K562 (cell line): ENCODE measurements at regions not wholly inside any gene's neighbourhood (a gene's known extent, or its start where the extent isn't known, plus 50 kb on each side); places are given as distances from the start of the nearest gene placed in this dataset.

Experiments used
- ERF ChIP-seq: fragments of 450-650 bp; formaldehyde crosslinking; IDR thresholded peaks from 2 replicates; pipeline ENCODE4 v1.4.0; 2020; ENCODE audit warnings: mild to moderate bottlenecking, mixed read lengths
- RAD21 ChIP-seq, 2 experiments: fragments of 250-450 bp in 1 of 2; fragments of 450-650 bp in 1 of 2; sonication (Bioruptor Pico) in 1 of 2; formaldehyde crosslinking in 1 of 2; IDR thresholded peaks in 1 of 2; conservative IDR thresholded peaks in 1 of 2; 2 replicates each; pipeline versions ENCODE4 v1.4.0 to v1.8.0; 2020 to 2022; ENCODE audit warnings: mild to moderate bottlenecking in 2 of 2, moderate library complexity in 1 of 2
- TF ChIP-seq, protein P1 (sequence below), 2 experiments: fragments of 450-650 bp; conservative IDR thresholded peaks; 2 replicates each; pipeline ENCODE4 v1.6.1; 2017; ENCODE audit warnings: mild to moderate bottlenecking in 2 of 2, moderate library complexity in 2 of 2
- TF ChIP-seq, protein P2 (sequence below): sonication (generic); formaldehyde crosslinking; IDR thresholded peaks from 2 replicates; pipeline ENCODE4 v1.8.0; 2023; ENCODE audit warnings: missing genetic modification reagents, mild to moderate bottlenecking, borderline replicate concordance
- TF ChIP-seq, protein P3 (sequence below): sonication (generic); formaldehyde crosslinking; IDR thresholded peaks from 2 replicates; pipeline ENCODE4 v1.8.1; 2023; ENCODE audit warnings: mild to moderate bottlenecking, missing genetic modification reagents

DNA sequence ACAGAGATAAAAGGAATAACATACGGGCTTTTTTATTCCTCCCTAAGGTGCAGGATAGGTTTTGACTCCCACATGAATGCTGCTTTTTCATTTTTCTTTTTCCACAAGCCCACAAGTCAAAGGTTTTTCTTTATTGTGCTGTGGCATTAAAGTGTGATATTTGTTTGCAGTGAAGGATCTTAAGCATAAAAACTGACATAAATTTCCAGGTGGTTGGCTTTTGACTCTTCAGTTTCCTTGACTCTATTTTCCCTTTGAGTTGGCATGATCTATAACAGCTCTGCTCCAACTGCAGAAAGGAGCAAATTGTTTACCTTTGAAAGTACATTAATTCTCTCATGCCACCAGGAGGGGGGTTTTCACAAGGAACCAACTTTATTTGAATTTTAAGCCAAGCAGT, 326.2 kb upstream of the FAM98A start:
- TF ChIP-seq, protein P1, sequence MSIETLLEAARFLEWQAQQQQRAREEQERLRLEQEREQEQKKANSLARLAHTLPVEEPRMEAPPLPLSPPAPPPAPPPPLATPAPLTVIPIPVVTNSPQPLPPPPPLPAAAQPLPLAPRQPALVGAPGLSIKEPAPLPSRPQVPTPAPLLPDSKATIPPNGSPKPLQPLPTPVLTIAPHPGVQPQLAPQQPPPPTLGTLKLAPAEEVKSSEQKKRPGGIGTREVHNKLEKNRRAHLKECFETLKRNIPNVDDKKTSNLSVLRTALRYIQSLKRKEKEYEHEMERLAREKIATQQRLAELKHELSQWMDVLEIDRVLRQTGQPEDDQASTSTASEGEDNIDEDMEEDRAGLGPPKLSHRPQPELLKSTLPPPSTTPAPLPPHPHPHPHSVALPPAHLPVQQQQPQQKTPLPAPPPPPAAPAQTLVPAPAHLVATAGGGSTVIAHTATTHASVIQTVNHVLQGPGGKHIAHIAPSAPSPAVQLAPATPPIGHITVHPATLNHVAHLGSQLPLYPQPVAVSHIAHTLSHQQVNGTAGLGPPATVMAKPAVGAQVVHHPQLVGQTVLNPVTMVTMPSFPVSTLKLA (conservative IDR thresholded peaks at IDR 0.05) = no peak
- TF ChIP-seq, protein P2, sequence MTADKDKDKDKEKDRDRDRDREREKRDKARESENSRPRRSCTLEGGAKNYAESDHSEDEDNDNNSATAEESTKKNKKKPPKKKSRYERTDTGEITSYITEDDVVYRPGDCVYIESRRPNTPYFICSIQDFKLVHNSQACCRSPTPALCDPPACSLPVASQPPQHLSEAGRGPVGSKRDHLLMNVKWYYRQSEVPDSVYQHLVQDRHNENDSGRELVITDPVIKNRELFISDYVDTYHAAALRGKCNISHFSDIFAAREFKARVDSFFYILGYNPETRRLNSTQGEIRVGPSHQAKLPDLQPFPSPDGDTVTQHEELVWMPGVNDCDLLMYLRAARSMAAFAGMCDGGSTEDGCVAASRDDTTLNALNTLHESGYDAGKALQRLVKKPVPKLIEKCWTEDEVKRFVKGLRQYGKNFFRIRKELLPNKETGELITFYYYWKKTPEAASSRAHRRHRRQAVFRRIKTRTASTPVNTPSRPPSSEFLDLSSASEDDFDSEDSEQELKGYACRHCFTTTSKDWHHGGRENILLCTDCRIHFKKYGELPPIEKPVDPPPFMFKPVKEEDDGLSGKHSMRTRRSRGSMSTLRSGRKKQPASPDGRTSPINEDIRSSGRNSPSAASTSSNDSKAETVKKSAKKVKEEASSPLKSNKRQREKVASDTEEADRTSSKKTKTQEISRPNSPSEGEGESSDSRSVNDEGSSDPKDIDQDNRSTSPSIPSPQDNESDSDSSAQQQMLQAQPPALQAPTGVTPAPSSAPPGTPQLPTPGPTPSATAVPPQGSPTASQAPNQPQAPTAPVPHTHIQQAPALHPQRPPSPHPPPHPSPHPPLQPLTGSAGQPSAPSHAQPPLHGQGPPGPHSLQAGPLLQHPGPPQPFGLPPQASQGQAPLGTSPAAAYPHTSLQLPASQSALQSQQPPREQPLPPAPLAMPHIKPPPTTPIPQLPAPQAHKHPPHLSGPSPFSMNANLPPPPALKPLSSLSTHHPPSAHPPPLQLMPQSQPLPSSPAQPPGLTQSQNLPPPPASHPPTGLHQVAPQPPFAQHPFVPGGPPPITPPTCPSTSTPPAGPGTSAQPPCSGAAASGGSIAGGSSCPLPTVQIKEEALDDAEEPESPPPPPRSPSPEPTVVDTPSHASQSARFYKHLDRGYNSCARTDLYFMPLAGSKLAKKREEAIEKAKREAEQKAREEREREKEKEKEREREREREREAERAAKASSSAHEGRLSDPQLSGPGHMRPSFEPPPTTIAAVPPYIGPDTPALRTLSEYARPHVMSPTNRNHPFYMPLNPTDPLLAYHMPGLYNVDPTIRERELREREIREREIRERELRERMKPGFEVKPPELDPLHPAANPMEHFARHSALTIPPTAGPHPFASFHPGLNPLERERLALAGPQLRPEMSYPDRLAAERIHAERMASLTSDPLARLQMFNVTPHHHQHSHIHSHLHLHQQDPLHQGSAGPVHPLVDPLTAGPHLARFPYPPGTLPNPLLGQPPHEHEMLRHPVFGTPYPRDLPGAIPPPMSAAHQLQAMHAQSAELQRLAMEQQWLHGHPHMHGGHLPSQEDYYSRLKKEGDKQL = no peak
- TF ChIP-seq RAD21 (CRISPR knock-in tag; conservative IDR thresholded peaks at IDR 0.05 in 1 of 2, IDR thresholded peaks at IDR 0.05 in 1 of 2) = no peak
- TF ChIP-seq ERF (CRISPR knock-in tag) = no peak
- TF ChIP-seq, protein P3, sequence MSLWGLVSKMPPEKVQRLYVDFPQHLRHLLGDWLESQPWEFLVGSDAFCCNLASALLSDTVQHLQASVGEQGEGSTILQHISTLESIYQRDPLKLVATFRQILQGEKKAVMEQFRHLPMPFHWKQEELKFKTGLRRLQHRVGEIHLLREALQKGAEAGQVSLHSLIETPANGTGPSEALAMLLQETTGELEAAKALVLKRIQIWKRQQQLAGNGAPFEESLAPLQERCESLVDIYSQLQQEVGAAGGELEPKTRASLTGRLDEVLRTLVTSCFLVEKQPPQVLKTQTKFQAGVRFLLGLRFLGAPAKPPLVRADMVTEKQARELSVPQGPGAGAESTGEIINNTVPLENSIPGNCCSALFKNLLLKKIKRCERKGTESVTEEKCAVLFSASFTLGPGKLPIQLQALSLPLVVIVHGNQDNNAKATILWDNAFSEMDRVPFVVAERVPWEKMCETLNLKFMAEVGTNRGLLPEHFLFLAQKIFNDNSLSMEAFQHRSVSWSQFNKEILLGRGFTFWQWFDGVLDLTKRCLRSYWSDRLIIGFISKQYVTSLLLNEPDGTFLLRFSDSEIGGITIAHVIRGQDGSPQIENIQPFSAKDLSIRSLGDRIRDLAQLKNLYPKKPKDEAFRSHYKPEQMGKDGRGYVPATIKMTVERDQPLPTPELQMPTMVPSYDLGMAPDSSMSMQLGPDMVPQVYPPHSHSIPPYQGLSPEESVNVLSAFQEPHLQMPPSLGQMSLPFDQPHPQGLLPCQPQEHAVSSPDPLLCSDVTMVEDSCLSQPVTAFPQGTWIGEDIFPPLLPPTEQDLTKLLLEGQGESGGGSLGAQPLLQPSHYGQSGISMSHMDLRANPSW = no peak
